Activated naive CD4-positive, alpha-beta T cell treated with anti-CD3 and anti-CD28 coated beads, Interleukin-2, amount 50 U/mL, for 24 hours (primary cell): ENCODE measurements at regions not wholly inside any gene's neighbourhood (a gene's known extent, or its start where the extent isn't known, plus 50 kb on each side); places are given as distances from the start of the nearest gene placed in this dataset.
A peak's percentile ranks its signal among the peaks of the same experiment; 100 is the strongest.

Source experiments
- H3K27ac Mint-ChIP-seq: one replicate; pipeline ENCODE4 v1.8.0; 2021; ENCODE audit warnings: mild to moderate bottlenecking, mixed read lengths
- H3K27me3 Mint-ChIP-seq: one replicate; pipeline ENCODE4 v1.8.0; 2021; ENCODE audit warnings: mixed read lengths
- H3K36me3 Mint-ChIP-seq: one replicate; pipeline ENCODE4 v1.8.0; 2021; ENCODE audit warnings: mixed read lengths
- H3K4me1 Mint-ChIP-seq: one replicate; pipeline ENCODE4 v1.8.0; 2021; ENCODE audit warnings: mixed read lengths
- H3K4me3 Mint-ChIP-seq: one replicate; pipeline ENCODE4 v1.8.0; 2021; ENCODE audit warnings: mild to moderate bottlenecking, mixed read lengths
- H3K9me3 Mint-ChIP-seq: one replicate; pipeline ENCODE4 v1.8.0; 2021; ENCODE audit warnings: mixed read lengths

GRCh38 chr11:95453616-95454171 lies 222.7 kb upstream of the SESN3 start:
- H3K4me3 Mint-ChIP-seq: no peak overlapping the region
- peaks cover 6% of the 10 kb centered on the region for H3K4me1 Mint-ChIP-seq
- H3K36me3 Mint-ChIP-seq: peaks cover 2% of the 10 kb centered on the region
- no peak overlapping the region for H3K27ac Mint-ChIP-seq
- H3K27me3 Mint-ChIP-seq: no peaks in the 10 kb centered on the region
- peaks cover 6% of the 10 kb centered on the region for H3K9me3 Mint-ChIP-seq

GRCh38 chr11:95451682-95452081 lies 220.7 kb upstream of the SESN3 start:
- no peak overlapping the region for H3K27ac Mint-ChIP-seq
- H3K36me3 Mint-ChIP-seq: peaks cover 2% of the 10 kb centered on the region
- no peaks in the 10 kb centered on the region for H3K27me3 Mint-ChIP-seq
- H3K4me1 Mint-ChIP-seq: peaks cover 6% of the 10 kb centered on the region
- H3K4me3 Mint-ChIP-seq: no peak overlapping the region
- peaks cover 6% of the 10 kb centered on the region for H3K9me3 Mint-ChIP-seq

GRCh38 chr11:95451261-95451660 lies 220.3 kb upstream of the SESN3 start:
- no peak overlapping the region for H3K4me3 Mint-ChIP-seq
- H3K4me1 Mint-ChIP-seq: peaks cover 6% of the 10 kb centered on the region
- no peak overlapping the region for H3K27ac Mint-ChIP-seq

GRCh38 chr11:95450547-95451123 lies 219.6 kb upstream of the SESN3 start:
- Mint-ChIP-seq H3K27ac (no peak overlapping the region), H3K4me1 (peaks cover 6% of the 10 kb centered on the region), H3K36me3 (peaks cover 2% of the 10 kb centered on the region), H3K27me3 (no peaks in the 10 kb centered on the region), H3K9me3 (peaks cover 6% of the 10 kb centered on the region), H3K4me3 (no peak overlapping the region)

More at GRCh38 chr11:95451261-95451660, 220.3 kb upstream of the SESN3 start:
- H3K27me3 Mint-ChIP-seq: no peaks in the 10 kb centered on the region
- H3K36me3 Mint-ChIP-seq: peaks cover 2% of the 10 kb centered on the region
- peaks cover 6% of the 10 kb centered on the region for H3K9me3 Mint-ChIP-seq

- Mint-ChIP-seq H3K27me3 (no peaks in the 10 kb centered on the region), H3K4me1 (peaks cover 13% of the 10 kb centered on the region), H3K27ac (no peak overlapping the region), H3K9me3 (peaks cover 6% of the 10 kb centered on the region), H3K4me3 (no peak overlapping the region), H3K36me3 (peaks cover 2% of the 10 kb centered on the region)
These were observed 214.8 kb upstream of the SESN3 start for GRCh38 chr11:95445746-95446333.

- peaks cover 2% of the 10 kb centered on the region for H3K36me3 Mint-ChIP-seq
- H3K27me3 Mint-ChIP-seq: no peaks in the 10 kb centered on the region
- H3K9me3 Mint-ChIP-seq: peaks cover 5% of the 10 kb centered on the region
- peaks cover 13% of the 10 kb centered on the region for H3K4me1 Mint-ChIP-seq
- no peak overlapping the region for H3K4me3 Mint-ChIP-seq
- no peak overlapping the region for H3K27ac Mint-ChIP-seq
These were observed 213.6 kb upstream of the SESN3 start for GRCh38 chr11:95444309-95445241.

GRCh38 chr11:95443386-95443785 lies 212.4 kb upstream of the SESN3 start:
- Mint-ChIP-seq H3K27ac (no peak overlapping the region), H3K36me3 (no peaks in the 10 kb centered on the region), H3K4me3 (no peak overlapping the region), H3K27me3 (no peaks in the 10 kb centered on the region), H3K4me1 (peaks cover 13% of the 10 kb centered on the region), H3K9me3 (no peaks in the 10 kb centered on the region)

GRCh38 chr11:95442531-95443050 lies 211.6 kb upstream of the SESN3 start:
- Mint-ChIP-seq H3K27me3 (no peaks in the 10 kb centered on the region), H3K9me3 (no peaks in the 10 kb centered on the region), H3K27ac (no peak overlapping the region), H3K4me3 (no peak overlapping the region), H3K4me1 (peaks cover 13% of the 10 kb centered on the region), H3K36me3 (no peaks in the 10 kb centered on the region)

- Mint-ChIP-seq H3K4me3 (no peak overlapping the region), H3K4me1 (peaks cover 28% of the 10 kb centered on the region), H3K27me3 (no peaks in the 10 kb centered on the region), H3K36me3 (no peaks in the 10 kb centered on the region), H3K27ac (no peak overlapping the region), H3K9me3 (no peaks in the 10 kb centered on the region)
These were observed 204.8 kb upstream of the SESN3 start for GRCh38 chr11:95435628-95436353.

- Mint-ChIP-seq H3K27me3 (no peaks in the 10 kb centered on the region), H3K4me1 (peaks cover 28% of the 10 kb centered on the region), H3K4me3 (peak overlapping the region; percentile 12), H3K9me3 (no peaks in the 10 kb centered on the region), H3K36me3 (no peaks in the 10 kb centered on the region), H3K27ac (no peak overlapping the region)
These were observed 204.2 kb upstream of the SESN3 start for GRCh38 chr11:95435192-95435591.

- Mint-ChIP-seq H3K4me3 (no peak overlapping the region), H3K27me3 (no peaks in the 10 kb centered on the region), H3K9me3 (no peaks in the 10 kb centered on the region), H3K4me1 (peaks cover 28% of the 10 kb centered on the region), H3K36me3 (no peaks in the 10 kb centered on the region), H3K27ac (peak overlapping the region; percentile 4)
These were observed 203.6 kb upstream of the SESN3 start for GRCh38 chr11:95434489-95435057.

GRCh38 chr11:95434009-95434408 lies 203.0 kb upstream of the SESN3 start:
- Mint-ChIP-seq H3K9me3 (no peaks in the 10 kb centered on the region), H3K27me3 (no peaks in the 10 kb centered on the region), H3K36me3 (no peaks in the 10 kb centered on the region), H3K4me3 (no peak overlapping the region), H3K27ac (no peak overlapping the region), H3K4me1 (peaks cover 28% of the 10 kb centered on the region)

GRCh38 chr11:95432714-95433503 lies 201.9 kb upstream of the SESN3 start:
- Mint-ChIP-seq H3K4me3 (no peak overlapping the region), H3K9me3 (no peaks in the 10 kb centered on the region), H3K4me1 (peaks cover 28% of the 10 kb centered on the region), H3K36me3 (no peaks in the 10 kb centered on the region), H3K27me3 (no peaks in the 10 kb centered on the region), H3K27ac (no peak overlapping the region)

- Mint-ChIP-seq H3K36me3 (no peaks in the 10 kb centered on the region), H3K27me3 (no peaks in the 10 kb centered on the region), H3K27ac (no peak overlapping the region), H3K4me1 (peaks cover 12% of the 10 kb centered on the region), H3K4me3 (no peak overlapping the region), H3K9me3 (no peaks in the 10 kb centered on the region)
These were observed 198.4 kb upstream of the SESN3 start for GRCh38 chr11:95429376-95429907.
